COR-L47 (cell line): ENCODE measurements at regions not wholly inside any gene's neighbourhood (a gene's known extent, or its start where the extent isn't known, plus 50 kb on each side); places are given as distances from the start of the nearest gene placed in this dataset.
"Not testable (repeated sequence)": the region's sequence is repeated elsewhere in the genome, so short reads cannot be mapped to it uniquely, and the experiment has no call there.

ENCODE experiments used
- DNase-seq: peaks from one replicate; lab custom pipeline; 2025; lab: John Stamatoyannopoulos, UW

- DNase-seq: no peak
Measured at GRCh38 chr2:220562375-220563140, 935.1 kb downstream of the SLC4A3 start.

GRCh38 chr2:220568296-220568695 lies 940.9 kb downstream of the SLC4A3 start:
- DNase-seq: no peak

DNA sequence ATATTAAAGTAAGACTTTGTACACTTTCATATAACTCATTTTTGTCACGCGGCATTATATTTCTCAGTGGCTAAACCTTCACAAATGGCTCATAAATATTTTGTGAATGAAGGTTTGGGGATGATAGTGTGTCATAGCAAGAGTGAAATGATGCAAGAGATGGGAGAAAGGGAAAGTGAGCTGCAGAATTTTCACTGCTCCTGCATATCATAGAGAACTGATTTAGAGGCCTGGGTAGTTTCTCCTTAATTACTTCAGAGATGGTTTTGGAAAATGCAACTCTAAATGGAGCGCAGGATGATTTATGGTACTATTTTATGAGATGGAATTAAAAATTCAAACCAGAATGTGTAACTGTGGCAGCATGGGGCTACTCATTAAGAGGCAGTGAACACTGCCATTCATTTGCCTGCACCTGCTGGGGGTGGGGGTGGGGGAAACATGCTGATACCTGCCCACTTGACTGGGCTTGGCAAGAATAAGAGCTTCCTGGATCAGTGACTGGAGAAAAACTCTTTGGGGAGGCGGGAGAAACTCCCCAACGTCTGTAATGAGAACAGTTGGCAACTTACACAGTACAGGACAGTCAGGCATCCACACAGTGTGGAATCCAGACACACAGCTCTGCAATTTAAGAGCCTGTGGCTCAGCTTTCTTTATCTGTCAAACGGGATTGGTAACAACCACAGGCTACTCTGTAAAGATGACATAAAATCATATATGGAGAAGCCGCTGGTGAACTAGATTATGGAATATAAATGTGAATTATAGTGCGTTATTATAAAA lies 941.9 kb downstream of the SLC4A3 start:
- peak; percentile 90 for DNase-seq

- DNase-seq: no peak
Measured at GRCh38 chr2:220572385-220572784, 945.0 kb downstream of the SLC4A3 start.

DNA sequence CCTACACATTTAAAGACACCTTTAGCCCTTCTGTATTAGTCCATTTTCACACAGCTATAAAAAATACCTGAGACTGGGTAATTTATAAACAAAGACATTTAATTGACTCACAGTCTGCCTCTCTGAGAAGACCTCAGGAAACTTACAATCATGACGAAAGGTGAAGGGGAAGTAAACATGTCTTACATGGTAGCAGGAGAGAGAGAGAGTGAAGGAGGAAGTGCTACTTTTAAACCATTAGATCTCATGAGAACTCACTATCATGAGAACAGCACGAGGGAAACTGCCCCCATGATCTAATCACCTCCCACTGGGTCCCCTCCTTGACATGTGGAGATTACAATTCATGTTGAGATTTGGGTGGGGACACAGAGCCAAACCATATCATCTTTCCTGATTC lies 946.6 kb downstream of the SLC4A3 start:
- DNase-seq: no peak

DNA sequence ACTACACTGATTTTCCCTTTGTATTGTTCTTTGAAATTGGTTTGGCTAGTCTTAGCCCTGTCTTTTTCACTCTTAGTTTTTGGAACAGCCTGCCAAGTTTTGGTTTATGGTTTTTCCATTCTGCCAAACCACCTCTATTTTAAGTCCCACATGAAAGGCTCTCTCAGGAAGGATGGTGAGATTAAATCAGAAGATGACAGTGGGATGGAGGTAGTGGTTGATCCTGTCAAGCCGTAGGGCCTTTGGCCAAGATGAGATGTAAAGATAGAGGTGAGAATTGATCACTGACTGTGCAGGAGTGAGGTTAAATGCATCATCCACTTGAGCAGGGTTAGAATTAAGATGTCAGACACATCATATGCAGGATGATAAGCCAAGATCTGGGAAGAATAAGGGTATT lies 948.5 kb downstream of the SLC4A3 start:
- DNase-seq: no peak

- DNase-seq: no peak
Measured at GRCh38 chr2:220579452-220579851, 952.0 kb downstream of the SLC4A3 start.

GRCh38 chr2:220580113-220580512 lies 952.7 kb downstream of the SLC4A3 start:
- no peak for DNase-seq

DNA sequence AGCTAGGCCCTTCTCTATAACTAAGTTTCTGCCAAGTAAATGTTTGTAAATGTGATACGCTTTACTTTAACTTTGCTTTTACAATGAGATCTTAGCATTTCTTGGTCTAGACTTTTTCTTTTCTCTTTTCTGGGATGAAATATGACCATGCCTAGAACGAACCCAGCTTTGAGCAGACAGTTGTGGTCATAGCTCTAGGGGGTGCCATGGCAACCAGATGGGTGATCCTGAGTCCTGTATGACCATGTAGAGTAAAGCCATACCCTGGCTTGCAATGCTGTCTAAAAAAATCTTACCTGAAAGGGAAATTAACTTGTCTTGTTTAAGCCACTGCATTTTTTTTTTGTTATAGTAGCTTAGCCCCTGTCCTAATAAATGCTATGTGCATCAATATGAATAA lies 956.3 kb downstream of the SLC4A3 start:
- DNase-seq: no peak

- DNase-seq: no peak
Measured at GRCh38 chr2:220585241-220585640, 957.8 kb downstream of the SLC4A3 start.

DNA sequence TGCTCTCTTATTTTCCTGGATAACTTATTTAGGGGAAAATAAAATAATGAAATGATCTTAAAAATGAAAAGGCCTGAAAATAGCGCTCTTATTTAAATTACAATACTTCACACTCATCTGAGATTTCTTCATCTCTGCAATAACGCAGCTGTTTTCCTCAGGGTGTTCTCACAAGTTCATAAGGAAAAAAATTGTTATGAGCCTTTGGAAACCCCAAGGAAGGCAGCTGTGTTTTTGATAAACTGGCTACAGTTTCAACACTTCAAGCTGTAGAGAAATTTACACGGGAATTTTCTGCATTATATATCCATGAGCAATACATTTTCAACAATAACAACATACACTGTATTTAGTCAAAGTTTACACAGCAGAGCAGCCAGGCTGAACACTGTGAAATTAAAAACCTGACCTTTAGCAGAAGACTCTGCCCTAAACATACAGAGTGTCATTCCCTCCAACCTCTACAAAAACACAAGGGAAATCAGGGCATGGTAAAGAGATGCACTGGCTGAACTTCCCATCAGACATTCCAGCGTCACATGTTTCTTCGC lies 959.6 kb downstream of the SLC4A3 start:
- DNase-seq: no peak

DNA sequence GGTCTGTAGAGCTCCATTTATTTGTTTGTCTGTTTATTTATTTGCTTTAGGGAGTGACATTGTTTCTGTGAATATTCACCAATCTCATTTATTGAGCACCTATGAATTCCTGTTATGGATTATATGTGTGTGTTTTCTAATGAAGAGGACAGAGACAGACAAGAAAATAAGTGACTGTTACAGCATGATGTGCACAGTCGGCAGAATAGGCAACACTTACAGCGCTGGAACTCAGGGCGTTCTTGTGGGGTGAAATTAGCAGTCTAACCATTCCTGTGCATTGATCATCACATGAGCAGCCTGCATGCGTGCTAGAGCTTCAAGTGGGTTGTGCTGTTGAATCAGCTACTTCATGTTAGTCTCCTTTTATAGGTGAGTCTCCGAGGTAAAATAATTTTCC lies 960.7 kb downstream of the SLC4A3 start:
- no peak for DNase-seq

DNA sequence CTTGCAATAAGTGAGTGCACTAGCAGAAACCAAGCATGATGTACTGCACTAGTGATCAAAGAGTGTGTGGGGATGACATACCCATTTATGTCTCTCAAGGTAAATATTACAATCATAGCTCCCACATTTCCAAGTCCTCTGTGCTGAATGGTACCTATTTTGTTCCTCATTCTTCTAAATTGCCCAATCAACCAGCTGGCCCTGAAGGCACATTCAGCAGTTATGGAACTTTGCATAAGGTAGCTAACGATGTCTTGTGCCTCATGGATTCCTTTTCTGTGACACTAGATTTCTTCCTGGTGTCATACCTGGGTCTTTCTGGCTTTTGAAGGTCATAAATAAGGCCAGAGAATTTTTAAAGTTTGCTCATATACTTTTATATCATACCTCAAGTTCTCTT lies 963.0 kb downstream of the SLC4A3 start:
- no peak for DNase-seq

GRCh38 chr2:220593526-220593925 lies 966.1 kb downstream of the SLC4A3 start:
- DNase-seq: no peak

GRCh38 chr2:220601674-220602073 lies 970.4 kb downstream of the EPHA4 start:
- DNase-seq: no peak

DNA sequence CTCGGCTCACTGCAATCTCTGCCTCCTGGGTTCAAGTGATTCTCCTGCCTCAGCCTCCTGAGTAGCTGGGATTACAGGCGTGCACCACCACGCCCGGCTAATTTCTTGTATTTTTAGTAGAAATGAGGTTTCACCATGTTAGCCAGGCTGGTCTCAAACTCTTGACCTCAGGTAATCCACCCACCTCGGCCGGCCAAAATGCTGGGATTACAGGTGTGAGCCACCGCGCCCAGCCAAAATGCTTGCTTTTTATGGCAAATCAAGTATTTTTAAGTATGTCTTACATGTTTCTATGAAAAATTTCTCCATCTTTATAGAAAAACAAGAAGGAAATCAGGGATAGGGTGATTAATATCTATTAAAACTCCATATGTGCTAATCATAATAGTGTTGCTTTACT lies 959.1 kb downstream of the EPHA4 start:
- DNase-seq: not testable (repeated sequence)

GRCh38 chr2:220614064-220614463 lies 958.0 kb downstream of the EPHA4 start:
- no peak for DNase-seq

GRCh38 chr2:220619525-220620220 lies 952.4 kb downstream of the EPHA4 start:
- peak; percentile 5 for DNase-seq

- no peak for DNase-seq
Measured at GRCh38 chr2:220626603-220627002, 945.5 kb downstream of the EPHA4 start.

GRCh38 chr2:220628252-220628651 lies 943.9 kb downstream of the EPHA4 start:
- DNase-seq: no peak

DNA sequence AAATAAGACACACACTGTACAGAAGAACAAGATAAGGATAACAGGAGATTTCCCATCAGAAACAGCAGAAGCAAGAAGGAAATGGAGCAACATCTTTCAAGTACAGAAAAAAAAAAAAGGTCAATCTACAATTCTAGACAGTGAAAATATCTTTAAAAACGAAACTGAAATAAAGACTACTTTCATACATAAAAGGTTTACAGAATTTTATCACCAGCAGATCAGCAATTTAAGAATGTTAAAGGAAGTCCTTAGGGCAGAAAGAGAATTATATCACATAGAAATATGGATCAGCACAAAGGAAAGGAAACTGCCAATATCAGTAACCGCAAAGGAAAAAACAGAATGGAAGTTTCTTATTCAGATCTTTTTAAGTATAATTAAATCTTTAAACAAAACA lies 931.0 kb downstream of the EPHA4 start:
- no peak for DNase-seq

GRCh38 chr2:220646424-220646823 lies 925.7 kb downstream of the EPHA4 start:
- DNase-seq: no peak

GRCh38 chr2:220648628-220649027 lies 923.5 kb downstream of the EPHA4 start:
- DNase-seq: no peak
